ENCODE measurements at regions not wholly inside any gene's neighbourhood (a gene's known extent, or its start where the extent isn't known, plus 50 kb on each side); places are given as distances from the start of the nearest gene placed in this dataset.
"Not testable (repeated sequence)": the region's sequence is repeated elsewhere in the genome, so short reads cannot be mapped to it uniquely, and the experiment has no call there.

GRCh38 chr1:60504206-60504840 is 430.8 kb upstream of the C1orf87 start:
- H3K9ac ChIP-seq: no peak overlapping the region
- no peak overlapping the region for H2AFZ ChIP-seq (ENCODE audit: low read depth)
- H3K4me1 ChIP-seq (ENCODE audit: low read depth, poor library complexity, severe bottlenecking): no peaks in the 10 kb centered on the region
- TF ChIP-seq CTCF (conservative IDR thresholded peaks at IDR 0.05; ENCODE audit: low read depth, low read length): no peak
- no peak overlapping the region for H3K4me3 ChIP-seq (IDR thresholded peaks at IDR 0.05; ENCODE audit: insufficient read depth, low read depth, low read length)
- H4K20me1 ChIP-seq (ENCODE audit: insufficient read depth): no peaks in the 10 kb centered on the region
- no peaks in the 10 kb centered on the region for H3K36me3 ChIP-seq (ENCODE audit: insufficient read depth)
- no peaks in the 10 kb centered on the region for H3K79me2 ChIP-seq (ENCODE audit: insufficient read depth, low read depth)
- H3K4me2 ChIP-seq: no peak overlapping the region
- no peak overlapping the region for H3K27ac ChIP-seq
- no peaks in the 10 kb centered on the region for H3K27me3 ChIP-seq (ENCODE audit: insufficient read depth, low read depth)

GRCh38 chr1:60503266-60503925 is 429.8 kb upstream of the C1orf87 start:
- Histone ChIP-seq H3K4me3 (IDR thresholded peaks at IDR 0.05; ENCODE audit: insufficient read depth, low read depth, low read length) (no peak overlapping the region), H3K27me3 (ENCODE audit: insufficient read depth, low read depth) (no peaks in the 10 kb centered on the region), H3K27ac (no peak overlapping the region), H4K20me1 (ENCODE audit: insufficient read depth) (no peaks in the 10 kb centered on the region), H2AFZ (ENCODE audit: low read depth) (no peak overlapping the region), H3K79me2 (ENCODE audit: insufficient read depth, low read depth) (no peaks in the 10 kb centered on the region), H3K4me1 (ENCODE audit: low read depth, poor library complexity, severe bottlenecking) (no peaks in the 10 kb centered on the region), H3K9ac (no peak overlapping the region), H3K4me2 (no peak overlapping the region), H3K36me3 (ENCODE audit: insufficient read depth) (no peaks in the 10 kb centered on the region)
- TF ChIP-seq CTCF (conservative IDR thresholded peaks at IDR 0.05; ENCODE audit: low read depth, low read length): no peak

DNA sequence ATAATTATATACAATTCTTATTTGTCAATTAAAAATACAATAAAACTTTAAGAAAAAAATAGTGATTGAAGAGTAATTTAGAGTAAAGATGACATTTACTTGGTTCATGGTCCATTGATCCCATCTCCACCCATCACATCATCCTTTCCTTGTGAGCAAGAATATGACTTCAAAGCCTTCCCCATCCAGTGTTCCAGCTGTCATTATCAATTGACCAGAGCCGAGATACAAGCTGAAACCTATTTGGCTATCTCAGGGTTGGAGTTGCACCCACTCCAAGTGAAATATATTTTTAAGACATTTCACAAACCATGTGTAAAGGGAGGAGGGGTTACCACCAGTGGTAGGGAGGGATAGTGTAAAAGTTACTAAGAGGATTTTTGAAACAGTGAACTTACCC is 428.9 kb upstream of the C1orf87 start:
- no peaks in the 10 kb centered on the region for H3K27me3 ChIP-seq (ENCODE audit: insufficient read depth, low read depth)
- no peak overlapping the region for H3K27ac ChIP-seq
- H3K4me1 ChIP-seq (ENCODE audit: low read depth, poor library complexity, severe bottlenecking): no peaks in the 10 kb centered on the region
- H3K9ac ChIP-seq: no peak overlapping the region
- H3K4me2 ChIP-seq: no peak overlapping the region
- H4K20me1 ChIP-seq (ENCODE audit: insufficient read depth): no peaks in the 10 kb centered on the region
- H3K36me3 ChIP-seq (ENCODE audit: insufficient read depth): no peaks in the 10 kb centered on the region
- no peak overlapping the region for H3K4me3 ChIP-seq (IDR thresholded peaks at IDR 0.05; ENCODE audit: insufficient read depth, low read depth, low read length)
- H3K79me2 ChIP-seq (ENCODE audit: insufficient read depth, low read depth): no peaks in the 10 kb centered on the region
- no peak overlapping the region for H2AFZ ChIP-seq (ENCODE audit: low read depth)
- no peak for TF ChIP-seq CTCF (conservative IDR thresholded peaks at IDR 0.05; ENCODE audit: low read depth, low read length)

- H3K9ac ChIP-seq; H3K4me3 ChIP-seq (IDR thresholded peaks at IDR 0.05; ENCODE audit: insufficient read depth, low read depth, low read length); H3K36me3 ChIP-seq (ENCODE audit: insufficient read depth); H3K27ac ChIP-seq; H4K20me1 ChIP-seq (ENCODE audit: insufficient read depth); H3K4me2 ChIP-seq; H3K4me1 ChIP-seq (ENCODE audit: low read depth, poor library complexity, severe bottlenecking); H3K27me3 ChIP-seq (ENCODE audit: insufficient read depth, low read depth); H3K79me2 ChIP-seq (ENCODE audit: insufficient read depth, low read depth); H2AFZ ChIP-seq (ENCODE audit: low read depth): not testable (repeated sequence)
These were observed 416.4 kb upstream of the C1orf87 start for GRCh38 chr1:60489916-60490480.

DNA sequence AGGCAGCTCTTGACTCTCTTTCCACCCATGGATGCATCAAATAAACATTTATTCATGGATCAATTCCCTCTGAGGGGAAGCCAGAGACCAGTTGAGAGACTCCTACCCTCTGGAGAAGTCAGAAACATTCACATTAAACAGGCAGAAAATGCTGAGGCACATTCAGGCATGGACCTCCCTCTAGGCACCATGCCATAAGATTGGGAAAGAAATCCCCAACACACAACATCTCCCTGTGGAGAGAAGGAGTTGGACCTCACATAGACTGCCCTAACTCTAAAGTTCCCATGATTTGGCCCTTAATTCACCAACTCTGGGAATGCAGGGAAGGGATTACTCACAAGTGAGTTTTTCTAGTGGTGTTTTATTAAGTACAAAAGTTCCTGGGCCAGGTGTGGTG is 415.3 kb upstream of the C1orf87 start:
- H3K79me2 ChIP-seq (ENCODE audit: insufficient read depth, low read depth): no peaks in the 10 kb centered on the region
- H3K27me3 ChIP-seq (ENCODE audit: insufficient read depth, low read depth): no peaks in the 10 kb centered on the region
- no peak overlapping the region for H3K27ac ChIP-seq
- H3K4me2 ChIP-seq: no peak overlapping the region
- H3K9ac ChIP-seq: no peak overlapping the region
- H4K20me1 ChIP-seq (ENCODE audit: insufficient read depth): no peaks in the 10 kb centered on the region
- no peak overlapping the region for H2AFZ ChIP-seq (ENCODE audit: low read depth)
- TF ChIP-seq CTCF (conservative IDR thresholded peaks at IDR 0.05; ENCODE audit: low read depth, low read length): no peak
- H3K4me1 ChIP-seq (ENCODE audit: low read depth, poor library complexity, severe bottlenecking): no peaks in the 10 kb centered on the region
- no peaks in the 10 kb centered on the region for H3K36me3 ChIP-seq (ENCODE audit: insufficient read depth)
- H3K4me3 ChIP-seq (IDR thresholded peaks at IDR 0.05; ENCODE audit: insufficient read depth, low read depth, low read length): no peak overlapping the region
